ENCODE measurements at regions not wholly inside any gene's neighbourhood (a gene's known extent, or its start where the extent isn't known, plus 50 kb on each side); places are given as distances from the start of the nearest gene placed in this dataset.
"Not testable (repeated sequence)": the region's sequence is repeated elsewhere in the genome, so short reads cannot be mapped to it uniquely, and the experiment has no call there.

- intact Hi-C loops (cut with DNase I); H3K9me3 ChIP-seq; H3K4me1 ChIP-seq; DNase-seq; H3K4me3 ChIP-seq; H3K36me3 ChIP-seq; H3K27ac ChIP-seq; ATAC-seq; H3K27me3 ChIP-seq; FAIRE-seq: not testable (repeated sequence)
- WGBS, 2 donors, result 87 to 93% methylated on average over 6 of the region's 6 CpGs
These were observed 155.2 kb downstream of the ATP6V0E2 start for GRCh38 chr7:150029013-150029389.

DNA sequence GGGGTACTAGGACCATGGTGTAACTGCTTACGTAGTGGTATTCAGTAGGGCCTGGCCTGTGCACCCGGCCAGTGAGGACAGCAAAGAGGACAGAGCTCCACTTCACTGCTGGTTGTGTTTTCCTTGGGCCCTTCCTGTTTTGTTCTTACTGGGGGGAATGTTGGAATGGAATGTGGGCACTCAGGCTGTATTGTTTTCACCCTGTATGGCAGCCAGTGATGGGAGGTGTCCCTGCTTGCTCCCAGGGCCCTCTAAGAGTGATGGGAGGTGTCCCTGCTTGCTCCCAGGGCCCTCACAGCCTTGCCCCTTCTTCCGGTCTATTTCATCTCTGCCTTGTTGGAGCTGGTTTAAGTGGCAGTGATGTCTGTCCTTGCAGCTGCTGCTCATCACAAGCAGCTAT is 158.0 kb downstream of the ATP6V0E2 start:
- ATAC-seq; H3K36me3 ChIP-seq; H3K27ac ChIP-seq; DNase-seq; H3K4me3 ChIP-seq; intact Hi-C loops (cut with DNase I); H3K4me1 ChIP-seq; H3K27me3 ChIP-seq; FAIRE-seq; H3K9me3 ChIP-seq: not testable (repeated sequence)
- WGBS, 2 donors, result 90 to 95% methylated on average over 3 of the region's 3 CpGs

GRCh38 chr7:150033711-150034110 is 159.9 kb downstream of the ATP6V0E2 start:
- ATAC-seq, FAIRE-seq: not testable (repeated sequence)
- WGBS, 2 donors, result 86 to 91% methylated on average over 10 to 22 of the region's 23 CpGs

GRCh38 chr7:150035769-150036168 is 162.0 kb downstream of the ATP6V0E2 start:
- H3K4me3 ChIP-seq; DNase-seq; H3K4me1 ChIP-seq; FAIRE-seq; H3K9me3 ChIP-seq; H3K36me3 ChIP-seq; H3K27ac ChIP-seq; H3K27me3 ChIP-seq; ATAC-seq; intact Hi-C loops (cut with DNase I): not testable (repeated sequence)
- 93 to 98% methylated on average over 9 to 21 of the region's 21 CpGs for WGBS, 2 donors

More at GRCh38 chr7:150033711-150034110, 159.9 kb downstream of the ATP6V0E2 start:
- intact Hi-C loops (cut with DNase I); H3K27me3 ChIP-seq; H3K9me3 ChIP-seq; H3K4me1 ChIP-seq; H3K27ac ChIP-seq; H3K36me3 ChIP-seq; H3K4me3 ChIP-seq: not testable (repeated sequence)
- peak in 1 of 6 donors; percentile 57 for DNase-seq

DNA sequence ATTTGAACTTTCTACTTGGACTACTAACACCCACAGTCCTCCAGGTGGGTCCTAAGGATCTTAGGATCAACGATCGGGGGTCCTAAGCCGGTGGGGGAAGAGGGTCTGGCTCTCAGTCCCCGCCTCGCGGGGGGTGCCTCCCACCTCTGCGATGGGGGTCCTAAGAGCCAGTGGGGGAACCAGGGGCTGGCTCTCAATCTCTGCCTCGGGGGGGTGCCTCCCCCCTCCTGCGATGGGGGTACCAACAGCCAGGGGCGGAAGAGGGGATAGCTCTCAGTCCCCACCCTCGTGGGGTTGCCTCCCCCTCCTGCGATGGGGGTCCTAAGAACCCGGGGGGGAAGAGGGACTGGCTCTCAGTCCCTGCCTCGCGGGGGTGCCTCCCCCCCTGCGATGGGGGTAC is 165.3 kb downstream of the ATP6V0E2 start:
- H3K4me1 ChIP-seq; H3K9me3 ChIP-seq; H3K27ac ChIP-seq; H3K27me3 ChIP-seq; ATAC-seq; H3K4me3 ChIP-seq; FAIRE-seq; H3K36me3 ChIP-seq; intact Hi-C loops (cut with DNase I): not testable (repeated sequence)
- DNase-seq, result peak in 1 of 6 donors; percentile 73
- 75 to 91% methylated on average over 9 to 13 of the region's 16 CpGs for WGBS, 2 donors

DNA sequence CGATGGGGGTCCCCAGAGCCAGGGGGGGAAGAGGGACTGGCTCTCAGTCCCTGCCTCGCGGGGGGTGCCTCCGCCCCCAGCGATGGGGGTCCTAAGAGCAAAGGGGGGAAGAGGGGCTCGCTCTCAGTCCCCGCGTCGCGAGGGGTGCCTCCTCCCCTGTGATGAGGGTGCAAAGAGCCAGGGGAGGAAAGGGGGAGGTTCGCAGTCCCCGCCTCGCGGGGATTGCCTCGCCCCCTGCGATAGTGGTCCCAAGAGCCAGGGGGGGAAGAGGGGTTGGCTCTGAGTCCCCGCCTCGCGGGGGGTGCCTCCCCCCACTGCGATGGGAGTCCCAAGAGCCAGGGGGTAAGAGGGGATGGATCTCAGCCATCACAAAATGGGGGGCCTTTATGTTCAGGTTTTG is 168.5 kb downstream of the ATP6V0E2 start:
- H3K27me3 ChIP-seq; H3K9me3 ChIP-seq; intact Hi-C loops (cut with DNase I); H3K36me3 ChIP-seq; H3K4me1 ChIP-seq; FAIRE-seq; ATAC-seq; H3K27ac ChIP-seq; H3K4me3 ChIP-seq; DNase-seq: not testable (repeated sequence)
- WGBS, 2 donors, result 80 to 81% methylated on average over 6 to 10 of the region's 20 CpGs

DNA sequence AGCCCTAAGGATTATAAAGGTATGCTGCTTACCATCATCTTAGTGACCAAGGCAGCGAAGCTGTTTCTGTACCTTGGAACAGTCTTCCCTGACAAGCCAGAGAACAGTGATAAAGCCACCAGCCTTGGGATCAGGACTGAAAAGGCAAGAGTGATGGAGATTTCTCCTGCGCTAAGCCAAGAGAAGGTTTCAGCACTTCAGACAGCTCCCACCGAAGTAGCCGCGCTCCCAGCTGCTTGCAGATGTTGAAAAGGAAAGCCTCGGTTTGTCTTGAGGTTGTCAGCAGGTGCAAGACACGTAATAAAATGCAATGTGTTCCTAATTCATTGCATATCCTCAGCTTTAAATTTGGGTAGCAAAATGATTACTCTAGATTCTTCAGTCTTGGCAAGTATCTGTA is 171.0 kb downstream of the ATP6V0E2 start:
- FAIRE-seq; DNase-seq; H3K9me3 ChIP-seq; H3K27ac ChIP-seq; H3K36me3 ChIP-seq; H3K4me3 ChIP-seq; H3K4me1 ChIP-seq; H3K27me3 ChIP-seq; ATAC-seq; intact Hi-C loops (cut with DNase I): not testable (repeated sequence)
- 60 to 66% methylated on average over 7 of the region's 7 CpGs for whole genome bisulfite sequencing, 2 donors

GRCh38 chr7:150045596-150045995 is 171.8 kb downstream of the ATP6V0E2 start:
- H3K9me3 ChIP-seq; intact Hi-C loops (cut with DNase I); H3K27me3 ChIP-seq; H3K4me3 ChIP-seq; H3K36me3 ChIP-seq; H3K27ac ChIP-seq; FAIRE-seq; DNase-seq; ATAC-seq; H3K4me1 ChIP-seq: not testable (repeated sequence)
- 20 to 26% methylated on average over 1 of the region's 2 CpGs for whole genome bisulfite sequencing, 2 donors

DNA sequence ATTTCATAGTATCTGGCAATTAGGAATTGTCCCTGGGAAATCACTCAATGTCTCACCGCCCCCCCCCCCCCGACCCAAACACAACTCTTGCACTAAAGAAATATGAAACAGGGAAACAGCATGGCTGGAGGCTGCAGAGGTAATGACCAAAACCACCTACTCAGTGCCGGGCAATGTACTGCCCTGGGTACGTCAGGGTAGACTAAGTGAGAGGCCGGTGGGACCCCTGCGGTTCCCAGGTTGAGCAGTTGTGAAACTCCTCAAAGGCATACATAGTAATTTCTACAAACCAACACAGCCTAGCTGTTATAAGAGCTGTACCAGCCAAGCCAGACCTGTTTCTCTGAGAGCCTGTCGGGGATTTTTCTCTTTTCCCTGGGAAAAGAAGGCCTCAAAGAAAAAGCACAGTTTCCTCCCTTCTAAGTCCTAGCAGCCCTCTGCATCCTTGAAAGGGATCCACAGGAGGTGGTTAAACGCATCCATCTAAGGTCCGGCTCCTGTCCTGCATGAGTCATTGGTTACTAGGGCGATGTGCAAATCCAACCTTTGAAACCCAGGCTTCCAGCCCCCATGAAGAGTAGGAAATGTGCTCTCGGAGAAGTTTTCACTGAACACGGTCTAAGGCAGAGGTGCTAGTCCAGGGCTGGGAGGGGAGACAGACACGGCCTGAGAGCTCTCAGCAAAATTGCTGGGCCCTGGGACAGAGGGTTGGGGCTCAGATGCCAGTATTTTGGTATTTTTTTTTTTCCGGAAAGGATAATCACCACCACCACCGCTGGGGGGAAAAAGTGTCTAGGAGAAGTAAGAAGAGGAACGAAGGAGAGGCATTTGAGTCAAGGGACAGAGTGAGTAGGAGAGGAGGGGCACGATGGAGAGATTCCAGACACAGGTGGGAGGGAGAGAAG is 172.8 kb downstream of the ATP6V0E2 start:
- 57 to 62% methylated on average over 11 to 12 of the region's 17 CpGs for WGBS, 2 donors
- H3K27ac ChIP-seq; DNase-seq; H3K36me3 ChIP-seq; H3K4me1 ChIP-seq; FAIRE-seq; H3K27me3 ChIP-seq; intact Hi-C loops (cut with DNase I); H3K4me3 ChIP-seq; H3K9me3 ChIP-seq: not testable (repeated sequence)
- ATAC-seq, result peak in 1 of 4 donors; percentile 31

GRCh38 chr7:150047329-150047728 is 173.6 kb downstream of the ATP6V0E2 start:
- peak overlapping the region in 3 of 4 donors; percentile 21 to 54 (median 52) for H3K4me3 ChIP-seq
- FAIRE-seq; H3K27me3 ChIP-seq; H3K4me1 ChIP-seq; H3K9me3 ChIP-seq; H3K36me3 ChIP-seq; intact Hi-C loops (cut with DNase I); H3K27ac ChIP-seq: not testable (repeated sequence)
- DNase-seq (peak in 3 of 6 donors; percentile 25 to 64 (median 60)), ATAC-seq (peak in 3 of 4 donors; percentile 4 to 14 (median 13))
- 3 to 5% methylated on average over 34 to 57 of the region's 57 CpGs for WGBS, 2 donors

GRCh38 chr7:150047772-150048171 is 174.0 kb downstream of the ATP6V0E2 start:
- DNase-seq (peak in 5 of 6 donors; percentile 24 to 67 (median 27)), ATAC-seq (peak; percentile 29 to 46 (median 37))
- 1 to 2% methylated on average over 29 to 31 of the region's 31 CpGs for WGBS, 2 donors
- H3K4me1 ChIP-seq; intact Hi-C loops (cut with DNase I); H3K27ac ChIP-seq; H3K27me3 ChIP-seq; FAIRE-seq; H3K36me3 ChIP-seq; H3K9me3 ChIP-seq: not testable (repeated sequence)
- peak overlapping the region; percentile 10 to 54 (median 39) for H3K4me3 ChIP-seq

- H3K4me1 ChIP-seq; H3K9me3 ChIP-seq; FAIRE-seq; H3K27me3 ChIP-seq; intact Hi-C loops (cut with DNase I); H3K36me3 ChIP-seq: not testable (repeated sequence)
- Histone ChIP-seq H3K4me3 (peak overlapping the region; percentile 12 to 54 (median 39)), H3K27ac (peak overlapping the region in 3 of 4 donors; percentile 53 to 70 (median 62))
- DNase-seq (peak; percentile 18 to 69 (median 30)), ATAC-seq (peak; percentile 51 to 63 (median 59))
- 1% methylated on average over 28 to 75 of the region's 79 CpGs for WGBS, 2 donors
These were observed 174.7 kb downstream of the ATP6V0E2 start for GRCh38 chr7:150048244-150049011.
